NCI-H345 treated with DMSO at 0.1 percent for 48 hours (cell line): ENCODE measurements at regions not wholly inside any gene's neighbourhood (a gene's known extent, or its start where the extent isn't known, plus 50 kb on each side); places are given as distances from the start of the nearest gene placed in this dataset.

Experiments
- DNase-seq: peaks from one replicate; lab custom pipeline; 2025; ENCODE audit not compliant: unreplicated experiment; lab: John Stamatoyannopoulos, UW

GRCh38 chr3:117681619-117682018 is 972.0 kb downstream of the TUSC7 start:
- no peak for DNase-seq

- DNase-seq, result no peak
Observed at GRCh38 chr3:117687096-117687495, 977.5 kb downstream of the TUSC7 start.

- peak; percentile 42 for DNase-seq
Observed at GRCh38 chr3:117688583-117688982, 979.0 kb downstream of the TUSC7 start.

DNA sequence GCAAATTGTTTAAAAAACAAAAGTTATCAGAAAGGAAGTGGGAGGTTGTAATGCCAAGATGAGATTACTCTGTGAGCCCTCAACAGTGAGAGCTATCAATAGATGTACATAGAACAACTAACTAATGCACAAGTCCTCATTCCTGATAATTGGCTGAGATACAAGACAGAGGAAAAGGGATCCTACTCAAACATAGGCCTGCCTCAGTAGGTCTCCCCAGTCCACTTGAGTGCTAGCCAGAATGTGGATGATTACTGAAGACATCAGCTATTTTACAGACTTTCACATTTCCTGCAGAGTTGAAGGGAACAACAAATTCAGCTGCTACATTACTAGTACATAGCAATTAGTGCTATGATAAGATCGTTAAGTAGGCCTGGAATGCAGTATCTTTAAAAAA is 981.9 kb downstream of the TUSC7 start:
- DNase-seq, result no peak

DNA sequence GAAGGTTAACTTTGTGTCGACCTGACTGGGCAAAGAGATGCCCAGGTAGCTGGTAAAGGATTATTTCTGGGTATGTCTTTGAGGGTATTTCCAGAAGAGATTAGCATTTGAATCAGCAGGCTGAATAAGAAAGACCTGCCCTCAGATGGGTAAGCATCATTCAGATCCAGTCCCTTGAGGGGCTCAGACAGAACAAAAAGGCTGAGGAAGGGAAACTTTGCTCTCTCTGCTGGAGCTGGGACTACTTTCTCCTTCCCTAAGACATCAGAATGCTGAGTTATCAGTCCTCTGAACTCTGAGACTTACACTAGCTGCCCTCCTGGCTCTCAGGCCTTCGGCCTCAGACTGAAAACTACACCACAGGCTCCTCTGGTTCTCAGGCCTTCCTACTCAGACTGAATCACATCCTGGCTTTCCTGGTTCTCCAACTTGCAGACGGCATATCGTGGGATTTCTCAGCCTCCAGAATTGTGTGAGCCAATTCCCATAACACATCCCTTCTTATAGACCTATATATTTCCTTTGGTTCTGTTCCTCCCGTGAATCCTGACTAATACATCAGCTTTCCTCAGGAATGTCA is 982.9 kb downstream of the TUSC7 start:
- no peak for DNase-seq

DNA sequence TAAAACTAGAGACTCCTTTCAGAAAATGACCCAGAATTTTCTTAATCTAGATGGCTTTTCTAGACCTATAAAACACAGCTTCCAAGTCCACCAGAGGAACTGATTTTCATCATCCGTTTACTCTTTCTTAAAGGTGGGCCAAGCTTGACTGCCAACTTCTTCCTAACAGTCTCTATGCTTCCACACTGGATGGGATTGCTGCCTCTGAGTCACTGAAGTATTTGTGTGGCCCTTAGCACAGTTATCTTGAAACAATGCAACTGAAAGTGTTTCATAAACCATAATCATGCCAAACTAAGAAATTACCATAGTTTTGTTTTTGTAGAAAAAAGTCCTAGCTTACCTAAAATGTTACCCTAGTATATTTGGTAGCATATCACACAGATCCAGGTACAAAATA is 985.7 kb downstream of the TUSC7 start:
- DNase-seq, result no peak

DNA sequence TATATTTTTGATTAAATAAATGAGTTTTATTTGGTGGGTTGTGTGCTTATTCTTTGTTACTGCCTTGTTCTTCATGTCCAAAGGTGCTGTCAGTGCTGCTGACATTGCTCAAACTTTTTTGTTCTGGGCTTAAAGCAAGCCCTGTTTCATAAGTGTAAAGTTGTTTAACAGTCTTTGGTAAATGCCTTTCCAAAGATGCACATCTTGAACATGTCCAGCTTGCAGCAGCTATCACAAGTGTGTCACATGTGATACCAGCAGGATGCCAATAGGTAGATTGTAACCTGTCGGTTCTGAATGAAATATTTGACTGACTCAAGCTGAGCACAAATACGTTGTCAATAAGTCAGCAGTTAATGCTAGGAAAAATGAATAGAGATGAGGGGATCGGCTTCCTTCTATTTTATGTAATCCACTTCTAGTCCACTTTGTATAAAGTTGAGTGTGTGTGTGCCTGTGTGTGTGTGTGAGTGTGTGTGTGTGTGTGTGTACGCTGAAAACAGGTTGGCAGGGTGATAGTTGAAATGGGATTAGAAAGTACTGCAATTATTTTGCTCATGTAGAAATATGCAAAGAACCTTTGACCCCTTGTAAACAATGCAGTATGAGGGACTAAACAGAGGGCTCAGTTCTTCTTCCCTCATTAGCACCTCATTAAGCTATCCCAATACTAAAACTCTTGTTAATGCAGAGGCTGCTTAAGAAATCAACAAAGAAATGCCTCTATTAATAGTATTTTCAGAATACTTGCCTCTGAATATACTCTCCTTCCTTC is 986.5 kb downstream of the TUSC7 start:
- DNase-seq, result peak; percentile 13

DNA sequence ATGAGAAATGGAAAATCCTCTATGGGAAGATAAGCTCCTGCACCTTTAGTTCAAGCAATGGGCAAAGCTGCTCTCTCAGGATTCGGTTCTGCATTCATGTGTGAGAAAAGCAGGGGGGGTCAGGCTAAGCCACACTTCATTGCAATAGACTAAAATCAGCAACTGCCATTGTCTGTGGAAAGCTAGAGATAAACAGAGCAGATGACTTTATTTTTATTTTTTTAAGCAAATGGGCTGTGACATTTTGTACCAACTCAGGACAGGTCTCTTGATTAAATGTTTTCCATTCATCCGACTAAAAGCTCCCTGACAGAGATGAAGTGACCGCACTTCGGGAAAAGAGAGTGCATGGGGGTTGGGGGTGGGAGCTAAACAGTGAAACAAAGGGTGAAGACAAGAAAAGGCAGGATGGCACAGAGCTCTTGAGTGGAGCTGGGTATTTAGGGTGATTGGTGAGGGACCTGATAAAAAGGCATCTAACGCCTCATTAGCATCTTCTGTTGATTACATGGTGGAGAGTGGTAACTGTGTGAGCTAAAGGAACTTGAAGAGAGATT is 987.4 kb downstream of the TUSC7 start:
- peak; percentile 66 for DNase-seq

- DNase-seq, result no peak
Observed at GRCh38 chr3:117699058-117699457, 989.5 kb downstream of the TUSC7 start.

DNA sequence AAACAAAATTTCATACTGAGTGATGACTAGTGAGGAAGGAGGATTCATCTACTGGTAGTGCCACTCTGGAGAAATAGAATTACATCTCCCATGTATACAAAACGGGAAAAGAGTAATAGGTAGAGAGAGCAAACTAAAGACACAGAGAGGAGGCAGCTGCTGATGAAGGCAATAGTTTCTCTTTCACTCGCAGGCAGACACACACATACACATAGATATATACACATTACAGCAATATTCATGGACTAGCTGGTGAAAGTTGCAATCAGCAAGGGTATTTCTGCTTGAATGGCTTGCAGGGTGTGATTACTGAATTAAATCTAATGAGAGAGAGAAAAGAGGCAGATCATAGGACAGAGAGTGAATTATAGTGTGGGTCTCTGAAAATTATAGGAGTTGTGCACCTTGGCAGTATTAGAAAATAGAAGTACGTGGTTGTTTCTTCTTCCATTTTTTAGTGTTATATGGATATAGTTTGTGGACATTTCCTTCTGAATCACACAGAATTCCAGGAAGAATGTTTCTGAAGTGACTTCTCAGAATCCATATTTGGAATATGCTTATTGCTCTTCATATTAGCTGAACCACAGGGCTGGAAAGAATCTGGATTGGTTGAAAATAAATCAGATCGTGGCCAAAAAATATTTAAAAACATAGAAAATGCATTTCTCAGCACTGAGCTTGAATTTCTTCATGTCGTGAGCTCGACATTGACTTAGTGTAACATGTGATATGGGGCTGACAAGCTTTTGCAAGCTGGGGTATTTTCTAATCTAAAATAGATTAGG is 991.2 kb downstream of the TUSC7 start:
- no peak for DNase-seq

GRCh38 chr3:117705011-117705410 is 995.4 kb downstream of the TUSC7 start:
- DNase-seq, result no peak

DNA sequence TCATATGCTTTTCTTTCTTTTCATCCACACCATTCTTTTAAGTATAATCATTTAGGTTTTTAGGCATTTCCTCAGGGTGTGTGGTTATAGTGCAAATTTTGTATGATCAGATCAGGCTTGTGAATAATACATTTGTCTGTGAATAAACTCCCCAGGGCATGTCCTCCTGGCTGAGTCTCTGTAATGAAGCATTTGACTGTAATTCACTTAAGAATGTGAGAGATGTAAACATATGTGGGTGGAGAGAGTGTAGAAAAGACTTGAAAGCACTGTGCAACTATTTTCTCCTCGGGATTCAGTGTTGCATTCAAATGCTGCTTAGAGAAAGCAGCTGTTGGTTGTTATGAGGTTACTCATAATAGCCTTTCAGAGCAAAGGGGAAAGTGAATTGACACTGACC is 996.5 kb downstream of the TUSC7 start:
- no peak for DNase-seq

- DNase-seq, result no peak
Observed at GRCh38 chr3:117706756-117707155, 997.2 kb downstream of the TUSC7 start.

DNA sequence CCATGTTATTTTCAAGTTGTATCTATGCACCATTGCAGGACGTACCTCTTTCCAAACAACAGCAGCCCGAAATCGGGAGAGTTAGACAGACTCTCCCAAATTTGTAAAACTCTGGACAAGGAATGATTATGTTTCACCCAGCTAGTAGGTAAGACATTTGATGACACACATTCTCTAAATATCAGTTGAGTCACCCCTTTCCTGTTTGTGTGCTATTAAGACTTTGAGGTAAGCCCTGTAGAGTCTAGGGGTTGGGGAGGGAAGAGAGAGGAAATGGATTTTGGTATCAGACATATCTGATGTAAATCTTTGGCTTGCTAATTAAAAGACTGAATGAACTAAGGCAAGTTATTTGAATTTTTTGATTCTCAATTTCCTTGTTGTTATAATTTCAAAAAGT is 999.0 kb downstream of the TUSC7 start:
- no peak for DNase-seq

- DNase-seq, result no peak
Observed at GRCh38 chr3:117709108-117709507, 999.5 kb downstream of the TUSC7 start.

GRCh38 chr3:117710501-117710900 is 1000.9 kb downstream of the TUSC7 start:
- no peak for DNase-seq

- DNase-seq, result peak; percentile 7
Observed at GRCh38 chr3:117719316-117719926, 1009.8 kb downstream of the TUSC7 start.

DNA sequence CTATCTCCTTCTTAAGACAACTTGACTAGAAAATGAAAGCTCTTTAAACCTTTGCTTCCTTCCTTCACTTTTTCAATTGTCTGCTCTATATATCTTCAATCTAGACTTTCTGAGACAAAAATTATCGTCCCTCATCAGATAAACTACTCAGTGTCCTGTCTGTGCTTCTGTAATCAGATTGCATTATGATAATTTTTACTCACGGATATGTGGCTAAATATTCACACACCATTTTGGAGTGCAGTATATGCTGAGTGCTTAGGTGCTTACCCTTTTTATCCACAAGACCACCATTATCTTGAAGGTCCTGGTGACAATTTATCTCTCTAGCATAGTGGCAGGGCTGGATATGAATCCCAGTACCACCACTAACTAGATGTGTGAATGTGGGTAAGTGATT is 1012.3 kb downstream of the TUSC7 start:
- no peak for DNase-seq

GRCh38 chr3:117722856-117723255 is 1013.3 kb downstream of the TUSC7 start:
- no peak for DNase-seq

DNA sequence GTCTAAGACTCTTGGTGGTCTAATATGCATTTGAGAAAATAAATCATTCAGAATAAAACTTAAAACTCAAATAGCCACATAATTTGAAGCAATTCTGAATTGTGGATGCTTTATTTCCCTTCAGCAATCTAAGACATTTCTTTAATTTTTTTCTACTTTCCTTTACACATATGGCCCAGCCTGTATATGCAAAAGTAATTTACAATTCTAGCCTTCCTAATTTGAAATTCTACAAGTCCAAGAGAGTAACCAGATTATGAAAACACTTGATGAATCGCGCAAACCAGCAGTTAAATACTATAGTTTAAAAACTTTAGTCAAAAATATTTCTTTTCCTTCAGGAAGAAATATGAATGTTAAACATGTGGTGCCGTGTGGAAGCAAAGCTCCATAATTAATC is 1014.2 kb downstream of the TUSC7 start:
- DNase-seq, result no peak

- DNase-seq, result no peak
Observed at GRCh38 chr3:117725314-117725713, 1015.7 kb downstream of the TUSC7 start.
